Ishikawa (cell line): ENCODE measurements at regions not wholly inside any gene's neighbourhood (a gene's known extent, or its start where the extent isn't known, plus 50 kb on each side); places are given as distances from the start of the nearest gene placed in this dataset.

Experiments used
- CEBPB ChIP-seq: IDR thresholded peaks from 2 replicates; pipeline ENCODE4 v1.6.1; 2012
- CREB1 ChIP-seq: IDR thresholded peaks from 2 replicates; pipeline ENCODE4 v1.6.1; 2012; ENCODE audit warnings: low read depth
- EGR1 ChIP-seq: IDR thresholded peaks from 2 replicates; pipeline ENCODE4 v1.6.1; 2012
- EP300 ChIP-seq: IDR thresholded peaks from 2 replicates; pipeline ENCODE4 v1.6.1; 2012; ENCODE audit warnings: borderline replicate concordance
- FOXM1 ChIP-seq: IDR thresholded peaks from 2 replicates; pipeline ENCODE4 v1.6.1; 2012; ENCODE audit warnings: low read depth, borderline replicate concordance
- MAX ChIP-seq: IDR thresholded peaks from 2 replicates; pipeline ENCODE4 v1.6.1; 2012
- NFIC ChIP-seq: IDR thresholded peaks from 2 replicates; pipeline ENCODE4 v1.6.1; 2012
- RAD21 ChIP-seq: IDR thresholded peaks from 2 replicates; pipeline ENCODE4 v1.6.1; 2012; ENCODE audit warnings: low read depth
- REST ChIP-seq: IDR thresholded peaks from 2 replicates; pipeline ENCODE4 v1.6.1; 2012; ENCODE audit warnings: low read depth, mild to moderate bottlenecking
- TAF1 ChIP-seq: IDR thresholded peaks from 2 replicates; pipeline ENCODE4 v1.6.1; 2012; ENCODE audit warnings: low read depth, mild to moderate bottlenecking
- TCF12 ChIP-seq: IDR thresholded peaks from 2 replicates; pipeline ENCODE4 v1.6.1; 2012; ENCODE audit warnings: low read depth
- TEAD4 ChIP-seq: IDR thresholded peaks from 2 replicates; pipeline ENCODE4 v1.6.1; 2012
- USF1 ChIP-seq: IDR thresholded peaks from 2 replicates; pipeline ENCODE4 v1.6.1; 2012
- YY1 ChIP-seq: IDR thresholded peaks from 2 replicates; pipeline ENCODE4 v1.6.1; 2012; ENCODE audit warnings: low read depth
- ZBTB7A ChIP-seq: IDR thresholded peaks from 2 replicates; pipeline ENCODE4 v1.6.1; 2012; ENCODE audit warnings: low read depth

- TF ChIP-seq CEBPB (no peak), NFIC (no peak), EP300 (no peak), TEAD4 (no peak), CREB1 (no peak), ZBTB7A (no peak)
Observed at GRCh38 chr13:93147298-93147645, 79.3 kb upstream of the GPC6 start.

GRCh38 chr13:93147946-93148345, 78.7 kb upstream of the GPC6 start:
- TF ChIP-seq TAF1: no peak

- TF ChIP-seq FOXM1 (no peak), USF1 (no peak), MAX (no peak), REST (no peak), YY1 (no peak), TCF12 (no peak), ZBTB7A (no peak), EGR1 (no peak), NFIC (no peak), CREB1 (no peak), RAD21 (no peak), EP300 (no peak), CEBPB (no peak), TAF1 (no peak), TEAD4 (no peak)
Observed at GRCh38 chr13:93151277-93151676, 75.3 kb upstream of the GPC6 start.

- TF ChIP-seq EP300: no peak
- TF ChIP-seq EGR1: no peak
- no peak for TF ChIP-seq REST
- no peak for TF ChIP-seq TEAD4
- no peak for TF ChIP-seq NFIC
- TF ChIP-seq FOXM1: no peak
- no peak for TF ChIP-seq CREB1
- no peak for TF ChIP-seq CEBPB
- no peak for TF ChIP-seq RAD21
- TF ChIP-seq MAX: no peak
- no peak for TF ChIP-seq YY1
Observed at GRCh38 chr13:93158565-93158964, 68.0 kb upstream of the GPC6 start.

GRCh38 chr13:93169980-93170379, 56.6 kb upstream of the GPC6 start:
- TF ChIP-seq NFIC (no peak), TAF1 (no peak), TEAD4 (no peak), MAX (no peak), USF1 (no peak), ZBTB7A (no peak), EP300 (no peak), YY1 (no peak), REST (no peak), CEBPB (no peak), TCF12 (no peak), CREB1 (no peak), EGR1 (no peak), RAD21 (no peak), FOXM1 (no peak)
